A673 (cell line): ENCODE measurements at regions not wholly inside any gene's neighbourhood (a gene's known extent, or its start where the extent isn't known, plus 50 kb on each side); places are given as distances from the start of the nearest gene placed in this dataset.

ENCODE experiments used
- BruUV-seq: library from RNA; stranded (reverse); fragments of 400-500 nt; replicated peaks from 2 replicates; lab custom pipeline; 2021; lab: Mats Ljungman, UMichigan
- CTCF ChIA-PET: fragments of 300-600 bp; sonication (Branson Sonifier 250); formaldehyde crosslinking; loops from one replicate; lab custom pipeline; 2022; ENCODE audit warnings: antibody characterized with exemption; lab: Charles Lee
- POLR2A ChIA-PET: fragments of 300-600 bp; sonication (Branson Sonifier 250); formaldehyde crosslinking; loops from one replicate; lab custom pipeline; 2022; ENCODE audit warnings: antibody characterized with exemption; ENCODE audit not compliant: low non-redundant PET; lab: Charles Lee
- DNase-seq: peaks from one replicate; pipeline ENCODE4 v3.0.0-alpha.2; 2015; ENCODE audit warnings: low spot score
- H3K27ac ChIP-seq: fragments of 200-600 bp; sonication (generic); 2 replicates; pipeline ENCODE4 v1.5.1; 2016; ENCODE audit warnings: mixed run types, low read depth, mild to moderate bottlenecking, mixed read lengths, antibody characterized with exemption, low read length; ENCODE audit not compliant: poor library complexity, severe bottlenecking
- H3K27me3 ChIP-seq: fragments of 200-600 bp; sonication (generic); replicated peaks from 2 replicates; pipeline ENCODE4 v1.6.1; 2017; ENCODE audit warnings: mixed run types, low read depth, mild to moderate bottlenecking, mixed read lengths, antibody characterized with exemption, low read length; ENCODE audit not compliant: insufficient read depth, poor library complexity
- H3K36me3 ChIP-seq: fragments of 200-600 bp; sonication (generic); 2 replicates; pipeline ENCODE4 v1.6.1; 2016; ENCODE audit warnings: mixed run types, mild to moderate bottlenecking, mixed read lengths, antibody characterized with exemption, low read length; ENCODE audit not compliant: insufficient read depth, poor library complexity, severe bottlenecking
- H3K4me1 ChIP-seq: fragments of 200-600 bp; sonication (generic); 2 replicates; pipeline ENCODE4 v1.6.1; 2017; ENCODE audit warnings: mixed run types, mild to moderate bottlenecking, mixed read lengths, antibody characterized with exemption, low read length; ENCODE audit not compliant: insufficient read depth, poor library complexity, severe bottlenecking
- H3K4me3 ChIP-seq: fragments of 200-600 bp; sonication (generic); 2 replicates; pipeline ENCODE4 v1.5.1; 2016; ENCODE audit warnings: low read depth, mixed run types, mild to moderate bottlenecking, mixed read lengths, low read length; ENCODE audit not compliant: poor library complexity, severe bottlenecking
- H3K9me3 ChIP-seq: fragments of 200-600 bp; sonication (generic); 2 replicates; pipeline ENCODE4 v1.6.1; 2016; ENCODE audit warnings: mixed run types, low read depth, mild to moderate bottlenecking, mixed read lengths, antibody characterized with exemption, low read length; ENCODE audit not compliant: poor library complexity, severe bottlenecking
- CTCF ChIP-seq: fragments of 300-800, 200-600 bp; sonication (generic); conservative IDR thresholded peaks from 2 replicates; pipeline ENCODE4 v1.5.1; 2017; ENCODE audit warnings: low read depth, mild to moderate bottlenecking, antibody characterized with exemption, low read length, moderate library complexity, mixed read lengths
- EZH2 ChIP-seq: fragments of 200-600 bp; sonication (generic); IDR thresholded peaks from 2 replicates; pipeline ENCODE4 v1.6.1; 2017; ENCODE audit warnings: borderline replicate concordance, low read depth, mild to moderate bottlenecking, mixed read lengths, antibody characterized with exemption, low read length; ENCODE audit not compliant: poor library complexity, severe bottlenecking
- intact Hi-C: fragments of 100-400 bp; cut with micrococcal nuclease; formaldehyde crosslinking; loops from one replicate; pipeline ENCODE4 v1.10.0; 2022; ENCODE audit not compliant: unreplicated experiment

GRCh38 chr4:163920426-163920825, 425.9 kb downstream of the TMA16 start:
- DNase-seq = no peak
- Histone ChIP-seq H3K9me3 (no peaks in the 10 kb centered on the region), H3K4me1 (no peaks in the 10 kb centered on the region), H3K27ac (no peak overlapping the region), H3K36me3 (no peaks in the 10 kb centered on the region), H3K4me3 (no peak overlapping the region), H3K27me3 (no peaks in the 10 kb centered on the region)
- ChIA-PET POLR2A (no interaction called here), CTCF (no interaction called here)
- BruUV-seq = no TSS peak
- intact Hi-C loops = no loop called here
- TF ChIP-seq CTCF (no peak), EZH2 (no peak)

GRCh38 chr4:163922302-163922701, 427.8 kb downstream of the TMA16 start:
- TF ChIP-seq EZH2 (no peak), CTCF (no peak)
- Histone ChIP-seq H3K4me3 (no peak overlapping the region), H3K27ac (no peak overlapping the region), H3K27me3 (no peaks in the 10 kb centered on the region), H3K9me3 (no peaks in the 10 kb centered on the region), H3K4me1 (no peaks in the 10 kb centered on the region), H3K36me3 (no peaks in the 10 kb centered on the region)
- POLR2A ChIA-PET = no interaction called here
- DNase-seq = no peak
- no TSS peak for BruUV-seq
- intact Hi-C loops = no loop called here
- CTCF ChIA-PET = no interaction called here

GRCh38 chr4:163923092-163923491, 428.6 kb downstream of the TMA16 start:
- intact Hi-C loops = no loop called here
- ChIA-PET POLR2A (no interaction called here), CTCF (no interaction called here)
- H3K36me3 ChIP-seq = no peaks in the 10 kb centered on the region
- H3K27ac ChIP-seq = no peak overlapping the region
- TF ChIP-seq EZH2 (no peak), CTCF (no peak)
- no peak overlapping the region for H3K4me3 ChIP-seq
- no peak for DNase-seq
- no peaks in the 10 kb centered on the region for H3K4me1 ChIP-seq
- no TSS peak for BruUV-seq
- H3K9me3 ChIP-seq = no peaks in the 10 kb centered on the region
- no peaks in the 10 kb centered on the region for H3K27me3 ChIP-seq
